ENCODE measurements at regions not wholly inside any gene's neighbourhood (a gene's known extent, or its start where the extent isn't known, plus 50 kb on each side); places are given as distances from the start of the nearest gene placed in this dataset.

DNA sequence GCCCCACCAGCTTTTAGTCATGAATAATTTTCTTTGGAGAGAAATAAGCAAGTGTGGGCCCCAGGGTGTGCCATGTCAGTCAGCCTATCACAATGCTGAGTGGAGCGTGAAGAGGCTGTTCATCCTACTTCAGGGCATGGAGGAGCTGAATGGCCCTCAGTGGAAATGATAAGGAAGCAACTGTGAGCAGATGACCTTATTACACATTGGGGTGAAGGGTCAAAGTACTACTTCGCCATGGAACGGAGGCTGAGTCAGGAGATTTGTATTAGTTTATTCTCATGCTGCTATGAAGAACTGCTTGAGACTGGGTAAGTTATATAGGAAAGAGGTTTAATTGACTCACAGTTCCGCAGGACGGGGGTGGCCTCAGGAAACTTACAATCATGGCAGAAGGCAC is 231.0 kb upstream of the ADAMTS16 start:
- DNase-seq = no peak

DNA sequence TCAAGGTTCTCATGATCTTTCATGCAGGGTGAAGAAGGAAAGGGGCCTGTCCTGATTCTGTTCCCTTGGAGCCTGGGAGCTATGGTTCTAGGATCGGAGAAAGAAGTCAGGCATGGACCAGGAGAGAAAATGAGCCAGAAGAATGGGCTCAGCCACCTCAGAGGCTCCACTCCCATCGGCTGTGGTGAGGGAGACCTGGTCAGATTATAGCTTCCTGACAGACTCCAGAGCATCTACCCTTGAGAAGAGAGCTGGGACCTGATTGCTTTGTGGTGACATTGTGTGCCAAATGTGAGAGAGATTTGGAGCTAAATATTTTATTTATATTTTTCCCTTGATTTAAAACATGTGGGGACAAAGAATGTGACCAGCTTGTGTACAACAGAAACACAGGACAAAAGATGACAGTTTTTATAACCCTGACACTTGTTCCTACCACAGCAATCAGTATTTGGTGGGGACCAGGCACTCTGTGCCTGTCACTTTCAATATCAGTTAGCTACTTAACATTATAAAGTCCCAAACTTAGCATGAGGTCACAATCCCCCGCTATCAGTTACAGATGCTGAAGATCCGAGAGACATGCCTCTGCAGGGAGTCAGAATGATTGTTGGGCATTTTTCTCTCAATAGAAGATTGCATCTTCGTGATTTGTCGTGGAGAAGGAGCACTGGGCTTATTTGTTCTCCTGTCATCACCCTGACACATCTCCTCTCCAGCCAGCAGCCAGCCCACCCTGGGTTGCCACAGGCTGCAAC is 228.3 kb upstream of the ADAMTS16 start:
- peak; percentile 56 for DNase-seq

DNA sequence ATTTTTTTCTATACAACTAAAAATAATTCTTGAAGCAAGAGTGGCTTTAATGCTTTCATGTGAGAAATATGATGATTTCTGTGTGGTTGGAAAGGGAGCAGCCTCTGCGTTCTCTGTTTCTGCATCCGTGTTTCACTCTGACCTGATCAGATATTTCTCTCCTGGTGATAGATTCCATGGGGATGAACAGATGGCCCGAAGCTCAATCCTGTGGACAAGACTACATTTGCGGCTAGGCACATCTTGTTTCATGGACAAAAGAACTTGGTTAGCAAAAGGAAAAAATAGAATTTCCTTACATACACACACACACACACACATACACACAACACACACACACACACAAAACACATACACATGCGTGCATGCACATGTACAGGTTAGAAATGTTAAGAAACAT is 218.2 kb upstream of the ADAMTS16 start:
- no peak for DNase-seq

DNA sequence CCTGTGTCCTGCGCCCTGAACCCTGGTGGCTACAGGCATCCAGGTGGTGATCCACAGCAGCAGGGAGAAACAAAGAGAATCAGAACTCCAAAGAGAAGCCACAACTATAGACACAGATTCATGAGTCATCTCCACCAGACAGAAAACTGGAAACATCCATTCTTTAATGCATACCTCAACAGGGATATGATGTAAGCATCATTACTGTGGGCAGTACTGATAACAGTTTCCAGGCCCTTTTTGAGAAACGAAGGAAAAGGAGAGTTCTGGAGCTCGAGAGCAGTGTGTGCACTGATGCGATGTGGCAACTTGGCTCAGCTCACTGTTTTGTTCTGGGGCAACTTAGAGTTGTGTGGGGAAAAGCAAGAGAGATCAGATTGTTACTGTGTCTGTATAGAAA is 215.6 kb upstream of the ADAMTS16 start:
- DNase-seq = no peak

DNA sequence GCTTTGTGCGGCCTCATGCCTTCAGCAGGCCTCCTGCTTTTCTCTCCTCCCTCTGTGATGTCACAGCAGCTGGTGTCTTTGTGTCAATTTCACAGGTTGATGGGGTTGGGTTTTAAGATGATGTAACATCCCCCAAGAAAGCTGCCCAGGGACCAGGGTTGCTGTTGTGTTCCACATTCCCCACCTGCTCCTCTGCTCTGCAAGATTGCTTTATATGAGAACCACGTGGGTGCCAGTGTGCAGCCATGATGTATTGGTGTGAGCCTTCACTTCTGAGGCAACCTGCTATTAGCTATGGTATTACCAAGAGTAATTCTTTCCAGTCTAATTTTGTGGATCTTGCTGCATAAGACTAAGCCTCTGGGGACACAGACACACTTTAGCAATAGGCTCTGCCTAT is 213.0 kb upstream of the ADAMTS16 start:
- DNase-seq = peak; percentile 55

DNA sequence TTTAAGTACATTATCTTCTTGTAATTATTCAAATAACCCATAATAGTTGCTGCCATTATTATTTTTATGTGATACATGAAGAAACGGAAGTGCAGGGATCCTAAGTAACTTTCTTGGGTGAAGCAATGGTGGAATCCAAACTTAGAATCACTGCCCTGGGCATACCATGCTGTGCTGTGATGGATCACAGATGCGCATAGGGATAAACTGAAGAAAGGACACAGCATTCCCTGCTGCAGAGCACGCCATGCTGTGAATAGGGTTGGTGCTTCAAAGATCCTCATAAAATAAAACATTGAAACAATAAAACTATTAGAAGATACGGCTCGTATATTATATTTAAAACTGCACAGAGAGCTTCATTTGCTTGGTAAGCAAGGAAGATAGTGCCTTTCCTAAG is 211.7 kb upstream of the ADAMTS16 start:
- no peak for DNase-seq

DNA sequence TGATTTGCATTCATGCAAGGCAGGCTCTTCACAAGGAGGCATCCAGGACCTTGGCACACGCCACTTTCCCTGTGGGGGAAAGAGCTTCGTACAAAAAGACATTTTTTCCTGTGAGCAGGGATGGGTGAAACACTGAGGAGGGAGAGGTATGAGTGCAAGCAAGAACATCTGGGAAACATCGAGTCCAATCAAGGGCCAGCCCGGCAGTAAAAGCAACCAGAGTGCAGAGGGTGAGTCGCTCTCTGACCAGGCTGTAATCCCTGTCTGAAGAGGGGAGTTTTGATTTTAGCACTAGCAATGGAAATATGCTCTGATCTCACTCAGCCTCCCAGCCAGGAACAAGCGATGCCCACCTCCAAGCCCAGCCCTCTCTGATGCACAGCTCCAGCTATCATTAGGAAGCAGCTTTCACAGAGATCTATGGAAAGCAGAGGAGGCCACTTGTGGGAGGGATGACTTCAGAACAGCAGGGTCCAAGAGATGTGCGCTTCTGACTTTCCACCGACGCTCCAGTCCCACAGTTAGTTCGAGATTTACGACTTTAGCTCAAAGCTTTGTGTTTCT is 211.0 kb upstream of the ADAMTS16 start:
- DNase-seq = no peak

DNA sequence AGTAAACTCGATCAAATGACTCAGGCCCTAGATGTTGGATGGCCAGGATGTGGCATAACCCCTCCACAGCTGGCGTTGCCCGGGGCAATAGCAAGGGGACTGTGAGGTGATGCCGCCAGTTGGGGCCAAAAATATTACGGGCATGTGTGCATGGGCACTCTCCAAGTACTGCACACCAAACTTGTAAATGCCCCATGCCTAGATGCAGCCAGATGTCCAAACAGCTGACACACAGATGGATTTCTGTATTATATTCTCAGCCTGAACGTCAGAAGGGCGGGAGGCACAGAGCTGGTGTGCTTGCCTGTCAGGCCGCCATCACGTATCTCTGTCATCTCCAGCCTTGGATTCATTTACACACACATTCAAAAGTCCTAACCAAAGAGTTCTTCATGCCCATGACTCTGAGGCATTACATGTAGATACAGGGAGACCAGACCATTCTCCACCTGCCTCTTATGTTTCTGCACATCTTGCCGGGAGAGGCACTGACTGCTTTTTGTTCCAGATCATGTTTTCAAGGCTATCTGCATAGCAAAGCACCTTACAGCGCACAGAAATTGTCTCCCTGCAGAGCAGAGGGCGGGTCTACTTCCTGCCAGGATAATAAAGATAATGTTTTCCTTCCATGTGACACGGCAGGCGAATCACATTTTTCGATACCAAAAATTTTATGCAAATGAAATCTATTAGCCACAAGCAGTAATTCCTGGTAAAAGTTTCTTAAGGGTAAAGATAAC is 200.9 kb upstream of the ADAMTS16 start:
- DNase-seq = no peak

DNA sequence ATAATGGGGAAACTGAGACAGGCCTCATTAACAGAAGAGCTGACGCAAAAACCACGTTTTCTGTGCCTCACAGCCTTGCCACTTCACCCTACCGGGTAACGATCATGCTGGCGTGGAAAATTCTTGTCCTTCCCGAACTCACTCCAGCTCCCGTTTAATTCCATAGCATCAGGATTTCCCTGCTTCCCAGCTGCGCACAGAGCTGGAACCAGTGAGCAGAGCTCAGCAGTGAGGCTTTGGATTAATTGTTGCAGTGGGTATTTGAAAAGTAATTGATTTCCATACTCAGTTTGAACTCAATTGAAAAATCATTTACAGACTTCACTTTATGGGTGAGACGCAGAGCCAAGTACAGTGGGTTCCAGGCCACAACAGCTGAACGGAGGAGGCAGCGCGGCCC is 199.0 kb upstream of the ADAMTS16 start:
- no peak for DNase-seq

DNA sequence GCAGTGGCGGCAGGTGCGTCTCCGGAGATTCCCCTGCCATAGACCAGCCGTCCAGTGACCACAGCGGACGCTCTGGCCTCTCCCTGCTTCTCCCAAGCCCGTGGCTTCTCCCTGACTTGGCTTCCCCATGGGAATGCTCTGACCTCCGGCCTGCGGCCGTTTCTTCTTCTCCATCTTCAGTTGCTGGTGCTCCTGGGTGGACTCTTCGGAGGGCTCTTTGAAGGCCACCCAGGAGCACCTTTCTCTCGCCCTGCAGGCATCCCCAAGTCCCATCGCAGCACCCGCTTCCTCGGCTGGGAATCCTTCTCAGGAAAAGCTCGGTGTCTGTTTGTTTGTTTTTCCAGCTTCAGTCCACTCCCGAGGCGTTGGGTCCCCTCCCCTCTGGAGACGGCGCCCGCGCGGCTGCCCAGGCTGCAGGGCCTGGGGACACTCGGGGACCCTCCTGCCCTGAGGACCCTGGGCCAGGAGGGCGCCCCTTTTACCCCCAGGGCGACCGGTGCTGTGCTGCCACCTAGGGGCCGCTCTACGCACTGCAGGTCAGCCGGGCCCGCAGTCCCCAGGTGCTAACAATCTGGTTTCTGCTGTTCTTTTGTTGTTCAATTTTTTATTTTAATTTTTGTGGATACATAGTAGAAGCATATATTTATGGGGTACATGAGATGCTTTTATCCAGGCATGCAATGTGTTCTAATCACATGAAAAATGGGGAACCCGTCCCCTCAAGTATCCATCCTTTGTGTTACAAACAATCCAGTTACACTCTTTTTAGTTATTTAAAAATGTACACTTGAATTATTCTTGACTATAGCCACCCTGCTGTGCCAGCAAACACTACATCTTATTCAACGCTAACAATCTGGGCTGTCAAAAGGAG is 197.9 kb upstream of the ADAMTS16 start:
- no peak for DNase-seq

DNA sequence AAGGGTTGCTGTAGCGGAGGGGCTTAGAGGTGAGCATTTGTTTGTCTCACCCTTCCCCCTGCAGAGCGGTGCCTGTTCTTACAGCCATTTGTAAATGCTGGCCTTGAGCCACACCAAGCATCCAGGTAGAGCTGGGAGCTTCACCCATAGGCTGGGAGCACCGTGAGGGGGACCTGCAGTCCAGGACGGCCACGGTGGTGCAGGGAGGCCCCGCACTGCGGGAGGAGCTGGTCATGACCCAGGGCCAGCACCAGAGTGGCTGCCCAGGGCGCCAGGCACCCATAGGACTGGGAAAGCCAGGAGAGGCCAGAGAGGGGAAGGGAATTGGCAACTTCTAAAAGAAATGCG is 197.3 kb upstream of the ADAMTS16 start:
- DNase-seq = no peak

DNA sequence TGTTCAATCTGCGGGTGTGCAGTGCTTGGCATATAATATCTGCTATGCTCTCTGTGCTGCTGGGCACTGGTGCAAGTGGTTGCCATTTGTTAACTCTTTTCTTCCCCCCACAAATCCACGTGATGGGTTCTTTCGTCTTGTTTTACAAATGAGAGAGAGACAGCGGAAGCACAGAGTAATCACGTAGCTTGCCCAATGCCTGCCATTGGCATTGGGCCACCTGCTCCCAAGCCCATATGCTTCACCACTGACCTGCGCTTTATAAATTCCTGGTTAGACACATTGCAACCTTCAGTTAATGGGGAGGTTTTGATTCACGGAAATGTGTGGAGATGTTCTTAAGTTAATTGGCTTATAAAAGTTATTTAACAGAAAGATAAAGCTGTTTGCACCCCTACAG is 194.8 kb upstream of the ADAMTS16 start:
- no peak for DNase-seq

DNA sequence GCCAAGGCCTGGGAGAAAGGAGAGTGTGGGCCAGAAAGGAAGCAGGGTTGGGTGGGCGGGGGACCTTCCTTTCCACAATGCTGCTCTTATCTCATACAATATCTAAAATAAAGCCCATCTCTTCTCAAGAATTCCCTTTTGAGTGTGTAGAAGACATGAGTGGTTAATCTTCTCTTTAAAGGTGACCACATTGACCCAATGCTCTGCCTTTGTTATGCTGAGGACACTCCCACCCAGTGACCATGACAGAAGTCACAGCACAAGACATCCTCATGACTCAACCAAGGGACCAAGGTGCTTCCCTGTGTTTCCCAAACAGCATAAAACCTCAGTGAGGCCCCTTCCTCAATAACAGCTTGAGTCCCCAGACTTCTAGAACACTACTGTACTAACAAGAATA is 193.0 kb upstream of the ADAMTS16 start:
- DNase-seq = no peak

DNA sequence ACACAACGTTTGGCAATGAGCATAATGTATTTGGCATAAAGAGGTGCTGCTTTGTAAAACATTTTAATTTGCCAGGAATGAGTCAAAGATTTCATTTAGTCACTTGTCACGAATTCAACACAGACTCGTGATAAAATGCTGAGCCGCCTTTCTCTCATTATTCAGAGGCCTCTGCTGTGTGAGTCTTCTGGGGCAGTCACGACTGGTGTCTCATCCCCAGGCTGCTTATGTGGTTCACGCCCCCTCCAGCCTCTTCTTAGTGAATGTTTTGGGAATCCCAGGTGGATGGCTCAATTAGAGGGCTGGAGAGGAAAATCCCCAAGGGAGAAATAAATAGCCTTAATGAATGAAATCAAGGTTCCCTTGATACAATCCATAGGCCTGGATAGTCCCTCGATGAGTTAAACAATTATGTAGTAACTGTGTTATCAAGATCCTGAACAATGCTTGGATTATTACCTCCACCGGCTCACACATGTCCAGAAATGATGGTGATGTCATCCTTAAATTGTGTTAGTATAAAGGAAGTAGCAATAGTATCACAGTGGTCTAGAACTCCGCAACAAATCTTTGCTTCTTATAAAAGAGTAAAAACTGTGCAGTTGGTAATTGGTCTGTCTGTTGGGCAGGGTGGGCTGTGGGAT is 192.1 kb upstream of the ADAMTS16 start:
- no peak for DNase-seq

DNA sequence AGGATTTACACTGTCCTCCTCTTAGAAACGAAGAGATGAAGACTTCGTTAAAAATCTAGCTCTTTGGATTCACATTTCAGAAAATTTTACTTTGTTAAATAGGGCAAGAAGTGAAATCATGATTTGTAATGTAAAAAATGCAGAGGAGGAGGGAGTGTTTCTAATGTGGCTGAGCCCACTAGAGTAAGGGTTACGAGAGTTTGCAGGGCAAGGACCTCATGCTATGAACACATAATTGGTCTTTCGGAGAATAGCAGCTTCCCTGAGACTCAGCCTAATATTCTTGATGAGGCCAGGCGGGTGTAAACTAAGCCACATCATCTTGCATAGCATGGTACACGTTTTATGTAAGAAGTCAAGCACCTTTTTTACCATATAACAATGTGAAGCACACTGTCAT is 191.0 kb upstream of the ADAMTS16 start:
- peak; percentile 38 for DNase-seq

DNA sequence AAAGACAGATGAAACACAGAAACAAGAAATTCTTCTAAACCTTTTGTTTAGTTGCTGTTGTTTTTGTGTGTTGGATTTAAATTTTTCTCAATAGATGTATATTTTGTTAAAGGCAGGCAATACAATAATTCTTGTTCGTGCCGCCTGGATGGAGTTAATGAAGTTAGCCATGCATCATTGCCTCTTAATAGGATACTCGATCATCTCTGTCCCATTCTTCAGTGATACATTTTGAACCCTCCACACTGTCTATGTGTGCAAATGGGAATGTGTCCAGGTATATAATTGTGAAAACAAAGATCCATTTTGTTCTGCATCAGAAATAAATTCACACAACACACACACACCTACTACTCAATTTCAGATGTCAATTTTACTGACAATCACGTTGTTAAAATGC is 186.6 kb upstream of the ADAMTS16 start:
- peak; percentile 62 for DNase-seq

DNA sequence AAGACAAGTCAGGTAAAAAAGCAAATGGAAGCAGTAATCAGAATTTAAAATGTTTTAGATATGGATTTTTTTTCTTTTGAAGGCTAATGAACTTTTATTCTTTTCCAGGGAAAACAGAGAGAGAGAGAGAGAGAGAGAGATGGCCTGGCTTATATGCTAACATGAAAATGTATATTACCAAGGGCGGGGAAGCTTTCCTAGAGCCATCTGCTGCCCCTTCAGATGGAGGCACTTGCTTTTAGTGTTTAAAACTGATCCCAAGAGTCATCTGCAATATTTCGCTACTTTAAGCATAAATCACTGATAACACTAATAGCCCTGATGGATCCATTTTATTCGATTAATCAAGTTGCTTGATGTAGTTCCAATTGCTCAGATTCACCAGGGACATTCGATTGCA is 186.1 kb upstream of the ADAMTS16 start:
- no peak for DNase-seq

DNA sequence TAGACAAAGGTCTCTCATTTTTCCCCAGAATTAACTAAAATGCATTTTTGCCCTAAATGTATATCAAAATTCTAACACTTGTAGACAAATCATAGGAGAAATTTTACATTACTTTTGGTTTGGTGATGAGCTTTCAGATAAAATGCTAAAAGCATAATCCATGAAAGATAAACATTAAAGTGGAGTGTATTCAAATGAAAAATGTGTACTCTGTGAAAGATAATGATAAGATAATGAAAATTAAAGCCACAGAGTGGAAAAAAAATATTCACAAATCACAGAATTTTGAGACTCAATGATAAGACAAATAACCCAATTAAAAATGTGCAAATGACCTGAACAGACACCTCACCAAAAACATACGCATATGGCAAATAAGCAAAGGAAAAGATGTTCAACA is 176.9 kb upstream of the ADAMTS16 start:
- no peak for DNase-seq

DNA sequence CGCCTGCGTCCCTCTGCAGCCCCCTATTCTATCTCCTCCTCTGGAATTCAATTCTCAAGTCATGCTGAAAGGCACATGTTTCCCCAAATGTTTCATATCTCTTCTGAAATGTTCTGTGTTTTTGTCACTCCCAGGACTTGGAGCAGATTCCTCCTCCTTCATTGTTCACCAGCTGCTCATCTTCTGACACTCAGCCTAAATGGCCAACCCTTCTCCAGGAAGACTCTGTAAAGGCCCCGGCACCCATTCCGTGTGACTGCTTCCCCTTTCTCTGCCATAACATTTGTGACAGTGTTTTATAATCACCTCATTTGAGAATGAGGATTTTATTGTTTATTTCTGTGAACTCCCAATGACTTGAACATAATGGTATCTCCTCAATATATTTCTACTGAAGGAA is 170.8 kb upstream of the ADAMTS16 start:
- DNase-seq = no peak

DNA sequence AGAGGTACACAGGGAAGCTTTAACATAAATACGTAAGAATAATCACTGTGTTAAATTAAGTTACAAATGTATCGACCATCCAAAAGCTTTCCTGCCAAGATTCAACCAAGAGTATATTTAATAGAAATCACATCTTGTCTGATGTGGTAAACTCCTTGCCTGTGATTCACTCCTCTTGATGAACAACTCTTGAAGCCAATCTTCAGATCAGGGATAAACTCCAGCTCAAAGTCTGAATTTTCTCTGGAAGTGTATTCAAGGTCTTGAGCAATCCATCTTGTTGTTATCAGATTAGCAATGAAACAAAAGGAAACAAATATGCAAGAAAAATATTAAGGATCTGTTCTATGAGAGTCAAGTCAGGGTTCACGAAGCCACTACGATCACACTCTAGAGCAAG is 170.0 kb upstream of the ADAMTS16 start:
- DNase-seq = no peak

DNA sequence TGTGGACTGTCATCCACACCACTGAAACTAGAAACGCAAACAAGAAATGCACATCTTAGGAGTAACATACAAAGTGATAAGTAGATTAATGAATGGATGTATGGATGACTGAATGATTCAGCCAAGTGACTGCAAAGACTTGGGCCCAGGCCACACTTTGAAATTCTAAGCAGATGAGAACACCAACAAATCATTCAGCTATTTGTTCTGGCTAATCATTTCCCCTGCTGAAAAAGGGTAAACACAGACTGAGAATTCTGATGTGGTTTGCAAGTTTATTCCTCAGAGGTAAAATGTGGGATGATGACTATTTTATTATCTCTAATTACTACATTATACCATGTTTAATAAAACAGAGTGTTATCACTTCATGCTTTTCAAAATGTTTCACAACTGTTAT is 163.2 kb upstream of the ADAMTS16 start:
- DNase-seq = peak; percentile 50

DNA sequence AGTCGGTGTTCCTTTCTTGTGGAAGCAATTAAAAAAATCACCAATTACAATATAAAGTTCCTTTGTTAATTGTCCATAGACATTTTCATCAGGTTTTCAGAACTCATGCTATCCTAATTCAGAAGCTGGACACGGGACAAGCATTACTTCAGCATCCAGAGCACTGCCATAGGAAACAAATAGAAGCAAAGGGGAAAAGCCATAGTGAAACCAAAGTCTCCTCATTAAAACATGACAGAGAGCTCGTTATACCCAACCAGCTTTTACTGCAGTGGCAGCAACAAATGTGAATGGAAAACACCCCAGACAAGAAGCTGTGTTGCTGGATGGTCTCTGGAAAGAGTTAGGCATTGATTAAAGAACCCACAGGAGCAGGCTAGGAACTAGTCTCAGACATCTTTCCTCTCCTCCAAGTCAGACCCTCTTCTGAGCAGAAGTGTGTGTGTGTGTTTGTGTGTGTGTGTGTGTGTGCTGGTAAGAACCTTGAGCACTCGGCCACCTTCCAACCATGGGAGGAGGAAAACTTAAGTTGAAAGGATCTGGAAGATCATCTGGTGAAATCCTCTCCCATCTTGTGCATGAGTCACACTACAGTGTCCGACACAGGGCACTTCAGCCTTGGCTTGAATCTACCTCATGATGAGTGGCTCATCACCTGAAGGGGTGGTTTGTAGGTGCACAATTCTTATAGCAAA is 162.6 kb upstream of the ADAMTS16 start:
- peak; percentile 43 for DNase-seq

Data from eye (tissue), 1 donor.